ENCODE measurements at regions not wholly inside any gene's neighbourhood (a gene's known extent, or its start where the extent isn't known, plus 50 kb on each side); places are given as distances from the start of the nearest gene placed in this dataset.

DNA sequence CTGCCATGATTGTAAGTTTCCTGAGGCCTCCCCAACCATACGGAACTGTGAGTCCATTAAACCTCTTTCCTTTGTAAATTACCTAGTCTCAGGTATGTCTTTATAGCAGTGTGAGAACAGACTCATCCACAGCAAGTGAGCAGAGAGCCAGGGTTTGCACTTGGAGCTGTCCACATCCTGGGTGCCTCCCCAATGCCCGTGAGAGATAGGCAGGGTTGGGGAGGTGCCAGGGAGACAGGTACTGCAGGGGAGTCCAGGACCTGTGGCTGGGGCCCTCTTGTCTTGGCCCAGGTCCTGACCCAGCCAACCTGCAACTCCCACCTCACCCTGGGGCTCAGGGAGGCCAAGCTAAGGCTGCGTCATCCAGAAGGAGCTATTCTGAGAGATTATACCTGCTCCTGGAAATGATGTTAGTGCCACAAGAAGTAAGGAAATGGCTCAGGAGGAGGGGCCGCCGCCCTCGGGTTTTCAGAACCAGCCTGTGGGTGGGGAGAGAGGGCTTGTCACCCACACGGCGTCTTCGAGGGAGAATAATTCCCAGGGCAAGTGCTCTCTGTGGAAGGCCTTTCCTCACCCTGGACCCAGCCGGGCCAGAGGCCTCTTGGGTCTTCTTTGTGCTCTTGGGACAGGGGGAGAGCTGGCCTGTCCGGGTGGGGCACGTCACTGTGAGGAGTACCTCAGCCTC lies 66.5 kb downstream of the ADRA2C start:
- Histone ChIP-seq H3K9me3 (ENCODE audit: control insufficient read depth in 1 of 2, low read length in 2 of 2) (no peaks in the 10 kb centered on the region), H3K4me1 (ENCODE audit: control insufficient read depth in 1 of 2, insufficient read depth in 2 of 2, low read length in 2 of 2) (peaks cover 6 to 8% of the 10 kb centered on the region in 2 donors), H3K9ac (ENCODE audit: low read depth in 1 of 2, low read length in 2 of 2) (no peak overlapping the region), H3K27ac (ENCODE audit: low read depth, low read length) (no peak overlapping the region), H3K27me3 (ENCODE audit: control insufficient read depth in 1 of 2, insufficient read depth in 2 of 2, low read length in 2 of 2) (peaks cover 0 to 5% of the 10 kb centered on the region in 2 donors), H3K4me3 (ENCODE audit: low read depth in 1 of 2, low read length in 2 of 2) (no peak overlapping the region), H3K36me3 (ENCODE audit: control insufficient read depth in 1 of 2, insufficient read depth in 2 of 2, low read length in 2 of 2) (no peaks in the 10 kb centered on the region)

DNA sequence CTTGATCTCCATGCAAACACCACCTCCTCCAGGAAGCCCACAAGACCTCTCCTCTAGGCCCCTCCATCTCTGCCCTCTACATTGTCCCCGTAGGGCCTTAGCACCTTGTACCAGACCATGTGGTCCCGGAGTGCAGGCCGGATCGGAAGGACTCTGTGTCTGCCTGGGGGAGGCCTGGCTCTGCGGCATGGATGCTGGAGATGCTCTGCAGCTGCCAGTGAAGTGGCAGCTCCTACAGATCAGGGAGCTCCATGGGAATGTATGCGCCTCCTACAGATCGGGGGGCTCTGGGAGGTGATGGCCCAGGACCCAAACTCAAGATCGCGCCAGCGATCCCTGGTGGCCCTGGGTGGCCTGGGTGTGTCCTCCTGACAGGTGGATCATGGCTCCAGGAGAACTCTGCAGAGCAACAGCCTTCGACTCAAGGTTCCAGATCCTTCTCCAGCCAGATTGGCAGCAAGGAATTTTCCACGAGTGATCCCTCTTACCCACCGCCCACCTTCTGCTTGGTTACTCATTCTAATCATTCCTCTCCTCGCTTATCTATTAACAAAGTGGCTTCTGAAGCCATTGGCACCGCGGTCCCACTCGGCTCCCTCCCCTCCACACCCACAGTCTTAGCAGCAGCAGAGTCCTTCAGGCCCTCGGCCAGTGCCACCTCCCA lies 67.3 kb downstream of the ADRA2C start:
- no peaks in the 10 kb centered on the region for H3K36me3 ChIP-seq (ENCODE audit: control insufficient read depth in 1 of 2, insufficient read depth in 2 of 2, low read length in 2 of 2)
- H3K27me3 ChIP-seq (ENCODE audit: control insufficient read depth in 1 of 2, insufficient read depth in 2 of 2, low read length in 2 of 2), result peaks cover 0 to 5% of the 10 kb centered on the region in 2 donors
- H3K9ac ChIP-seq (ENCODE audit: low read depth in 1 of 2, low read length in 2 of 2), result no peak overlapping the region
- peaks cover 0 to under 1% of the 10 kb centered on the region in 2 donors for H3K4me1 ChIP-seq (ENCODE audit: control insufficient read depth in 1 of 2, insufficient read depth in 2 of 2, low read length in 2 of 2)
- H3K27ac ChIP-seq (ENCODE audit: low read depth, low read length), result no peak overlapping the region
- H3K9me3 ChIP-seq (ENCODE audit: control insufficient read depth in 1 of 2, low read length in 2 of 2), result no peaks in the 10 kb centered on the region
- no peak overlapping the region for H3K4me3 ChIP-seq (ENCODE audit: low read depth in 1 of 2, low read length in 2 of 2)

DNA sequence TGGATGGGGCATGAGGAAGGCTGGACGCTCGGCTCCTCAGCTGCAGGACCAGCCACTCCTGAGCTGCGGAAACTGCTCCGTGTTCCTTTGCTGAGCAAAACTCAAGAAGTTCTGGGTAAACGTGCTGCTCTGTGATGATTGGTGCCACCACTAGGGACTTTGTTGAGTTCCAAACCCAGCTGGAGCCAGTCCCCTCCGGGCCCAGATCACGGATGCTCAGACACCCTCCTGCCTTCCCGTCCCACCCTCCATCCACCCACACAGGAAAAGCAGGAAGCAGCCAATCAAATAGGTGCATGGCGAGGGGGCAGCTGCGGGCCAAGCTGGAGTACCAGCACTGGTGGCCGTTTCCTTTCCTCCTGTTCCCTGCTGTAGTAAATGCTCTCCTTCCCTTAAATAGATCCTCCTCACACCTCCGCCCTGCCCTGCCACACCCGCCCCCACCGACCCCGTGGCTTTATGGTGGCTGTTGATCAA lies 68.0 kb downstream of the ADRA2C start:
- H3K27me3 ChIP-seq (ENCODE audit: control insufficient read depth in 1 of 2, insufficient read depth in 2 of 2, low read length in 2 of 2), result peaks cover 0 to 5% of the 10 kb centered on the region in 2 donors

DNA sequence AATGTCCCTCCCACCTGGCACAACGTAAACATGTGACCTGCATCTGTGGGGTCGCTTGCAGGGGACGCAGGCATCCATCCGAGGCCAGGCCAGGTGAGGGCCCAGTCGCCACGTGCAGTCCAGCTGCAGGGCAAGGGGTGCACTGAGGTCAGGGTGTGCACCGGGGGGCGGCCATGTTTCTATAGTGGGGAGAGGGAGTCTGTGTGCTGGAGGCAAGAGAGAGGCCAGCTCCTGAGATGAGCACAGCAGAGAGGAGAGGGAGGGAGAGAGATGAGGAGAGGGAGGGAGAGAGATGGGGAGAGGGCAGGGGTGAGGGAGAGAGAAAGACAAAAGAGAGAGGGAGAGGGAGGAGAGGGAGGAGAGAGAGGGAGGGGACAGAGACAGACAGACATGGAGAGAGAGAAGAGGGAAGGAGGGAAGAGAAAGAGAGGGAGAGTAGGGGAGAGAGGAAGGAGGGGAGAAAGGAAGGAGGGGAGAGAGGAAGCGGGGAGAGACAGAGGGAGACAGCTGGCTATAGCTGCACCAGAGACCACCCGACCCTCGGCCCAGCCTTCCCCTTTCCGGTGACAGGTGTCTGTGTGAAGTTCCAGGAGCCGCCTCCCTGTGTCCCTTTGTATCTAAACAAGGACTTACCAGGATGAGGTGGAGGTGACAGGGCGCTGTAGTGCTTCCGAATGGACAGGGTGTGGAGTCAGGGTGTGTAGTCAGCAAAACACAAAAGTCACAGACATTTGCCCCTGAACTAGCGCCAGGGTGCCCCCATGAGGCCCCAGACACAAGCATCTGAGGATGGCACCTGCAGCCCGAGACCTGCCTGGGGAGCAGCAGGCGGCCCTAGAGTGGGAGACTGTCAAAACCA lies 68.7 kb downstream of the ADRA2C start:
- H3K4me1 ChIP-seq (ENCODE audit: control insufficient read depth in 1 of 2, insufficient read depth in 2 of 2, low read length in 2 of 2), result no peaks in the 10 kb centered on the region
- H3K9me3 ChIP-seq (ENCODE audit: control insufficient read depth in 1 of 2, low read length in 2 of 2), result no peaks in the 10 kb centered on the region
- no peak overlapping the region for H3K27ac ChIP-seq (ENCODE audit: low read depth, low read length)
- H3K9ac ChIP-seq (ENCODE audit: low read depth in 1 of 2, low read length in 2 of 2), result no peak overlapping the region
- H3K27me3 ChIP-seq (ENCODE audit: control insufficient read depth in 1 of 2, insufficient read depth in 2 of 2, low read length in 2 of 2), result peaks cover 0 to 3% of the 10 kb centered on the region in 2 donors
- H3K4me3 ChIP-seq (ENCODE audit: low read depth in 1 of 2, low read length in 2 of 2), result no peak overlapping the region
- no peaks in the 10 kb centered on the region for H3K36me3 ChIP-seq (ENCODE audit: control insufficient read depth in 1 of 2, insufficient read depth in 2 of 2, low read length in 2 of 2)

More for the DNA sequence above, 68.0 kb downstream of the ADRA2C start:
- Histone ChIP-seq H3K9me3 (ENCODE audit: control insufficient read depth in 1 of 2, low read length in 2 of 2) (no peaks in the 10 kb centered on the region), H3K4me1 (ENCODE audit: control insufficient read depth in 1 of 2, insufficient read depth in 2 of 2, low read length in 2 of 2) (no peaks in the 10 kb centered on the region), H3K4me3 (ENCODE audit: low read depth in 1 of 2, low read length in 2 of 2) (no peak overlapping the region), H3K9ac (ENCODE audit: low read depth in 1 of 2, low read length in 2 of 2) (no peak overlapping the region), H3K36me3 (ENCODE audit: control insufficient read depth in 1 of 2, insufficient read depth in 2 of 2, low read length in 2 of 2) (no peaks in the 10 kb centered on the region), H3K27ac (ENCODE audit: low read depth, low read length) (no peak overlapping the region)

DNA sequence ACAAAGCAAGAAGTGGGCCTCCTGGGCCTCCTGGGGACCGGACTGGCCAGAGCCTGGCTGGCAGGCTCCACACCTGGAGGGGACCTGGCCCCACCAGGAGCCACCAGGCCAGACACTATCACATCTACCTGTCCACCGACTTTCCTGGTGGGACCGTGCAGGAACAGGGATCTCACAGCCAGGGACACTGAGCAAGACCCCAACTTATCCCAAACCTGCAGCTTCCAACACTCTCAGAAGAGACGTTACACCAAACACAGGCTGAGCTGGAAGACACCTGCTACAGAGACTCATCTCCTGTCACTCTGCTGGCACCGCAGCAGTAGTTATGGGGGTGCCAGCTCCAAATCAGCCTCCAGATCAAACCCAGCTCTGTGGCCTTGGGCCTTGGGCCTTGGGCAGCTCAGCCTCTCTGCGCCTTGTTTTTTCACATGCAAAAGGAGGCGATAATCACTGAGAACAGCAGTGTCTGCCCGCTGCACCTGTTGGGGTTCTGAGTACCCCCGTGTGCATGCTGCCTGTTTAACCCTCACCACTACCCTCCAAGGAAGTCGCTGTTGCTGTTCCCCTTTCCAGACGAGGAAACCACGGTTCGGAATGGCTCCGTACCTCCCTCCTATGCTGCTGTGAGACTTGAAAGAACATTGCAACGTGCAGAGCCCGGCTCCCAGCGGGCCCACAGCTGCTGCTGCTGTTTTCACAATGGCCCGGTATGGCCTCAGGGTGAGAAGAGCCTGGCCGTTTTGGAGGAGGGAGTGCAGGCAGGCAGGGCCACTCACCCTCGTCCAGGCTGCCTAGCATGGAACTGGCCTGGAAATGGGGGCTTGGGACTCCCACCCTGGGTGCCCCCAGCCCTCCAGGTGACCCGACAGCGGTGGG lies 69.6 kb downstream of the ADRA2C start:
- H3K4me1 ChIP-seq (ENCODE audit: control insufficient read depth in 1 of 2, insufficient read depth in 2 of 2, low read length in 2 of 2), result no peaks in the 10 kb centered on the region
- H3K9ac ChIP-seq (ENCODE audit: low read depth in 1 of 2, low read length in 2 of 2), result no peak overlapping the region
- H3K36me3 ChIP-seq (ENCODE audit: control insufficient read depth in 1 of 2, insufficient read depth in 2 of 2, low read length in 2 of 2), result no peaks in the 10 kb centered on the region
- H3K4me3 ChIP-seq (ENCODE audit: low read depth in 1 of 2, low read length in 2 of 2), result no peak overlapping the region
- H3K27me3 ChIP-seq (ENCODE audit: control insufficient read depth in 1 of 2, insufficient read depth in 2 of 2, low read length in 2 of 2), result peaks cover 0 to 3% of the 10 kb centered on the region in 2 donors
- no peaks in the 10 kb centered on the region for H3K9me3 ChIP-seq (ENCODE audit: control insufficient read depth in 1 of 2, low read length in 2 of 2)
- H3K27ac ChIP-seq (ENCODE audit: low read depth, low read length), result no peak overlapping the region

DNA sequence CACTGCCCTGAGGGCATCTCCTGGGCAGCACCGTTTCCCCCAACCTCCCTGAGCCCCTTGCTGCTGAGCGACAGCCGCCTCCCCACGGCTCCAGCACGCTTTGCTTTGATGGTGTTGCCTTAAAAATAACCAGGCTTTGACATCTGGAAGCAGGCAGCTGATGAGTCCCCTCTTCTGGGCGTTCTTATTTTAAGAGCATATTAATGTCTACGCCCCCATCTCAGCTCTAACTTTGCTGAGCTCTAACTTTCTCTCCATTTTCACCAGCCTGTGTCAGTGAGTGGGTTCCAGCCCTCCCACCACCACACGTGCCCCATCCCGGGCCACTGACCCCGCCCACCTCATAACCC lies 70.2 kb downstream of the ADRA2C start:
- Histone ChIP-seq H3K4me3 (ENCODE audit: low read depth in 1 of 2, low read length in 2 of 2) (no peak overlapping the region), H3K9ac (ENCODE audit: low read depth in 1 of 2, low read length in 2 of 2) (no peak overlapping the region), H3K4me1 (ENCODE audit: control insufficient read depth in 1 of 2, insufficient read depth in 2 of 2, low read length in 2 of 2) (no peaks in the 10 kb centered on the region), H3K27ac (ENCODE audit: low read depth, low read length) (no peak overlapping the region), H3K27me3 (ENCODE audit: control insufficient read depth in 1 of 2, insufficient read depth in 2 of 2, low read length in 2 of 2) (peaks cover 0 to 3% of the 10 kb centered on the region in 2 donors), H3K9me3 (ENCODE audit: control insufficient read depth in 1 of 2, low read length in 2 of 2) (no peaks in the 10 kb centered on the region), H3K36me3 (ENCODE audit: control insufficient read depth in 1 of 2, insufficient read depth in 2 of 2, low read length in 2 of 2) (no peaks in the 10 kb centered on the region)

DNA sequence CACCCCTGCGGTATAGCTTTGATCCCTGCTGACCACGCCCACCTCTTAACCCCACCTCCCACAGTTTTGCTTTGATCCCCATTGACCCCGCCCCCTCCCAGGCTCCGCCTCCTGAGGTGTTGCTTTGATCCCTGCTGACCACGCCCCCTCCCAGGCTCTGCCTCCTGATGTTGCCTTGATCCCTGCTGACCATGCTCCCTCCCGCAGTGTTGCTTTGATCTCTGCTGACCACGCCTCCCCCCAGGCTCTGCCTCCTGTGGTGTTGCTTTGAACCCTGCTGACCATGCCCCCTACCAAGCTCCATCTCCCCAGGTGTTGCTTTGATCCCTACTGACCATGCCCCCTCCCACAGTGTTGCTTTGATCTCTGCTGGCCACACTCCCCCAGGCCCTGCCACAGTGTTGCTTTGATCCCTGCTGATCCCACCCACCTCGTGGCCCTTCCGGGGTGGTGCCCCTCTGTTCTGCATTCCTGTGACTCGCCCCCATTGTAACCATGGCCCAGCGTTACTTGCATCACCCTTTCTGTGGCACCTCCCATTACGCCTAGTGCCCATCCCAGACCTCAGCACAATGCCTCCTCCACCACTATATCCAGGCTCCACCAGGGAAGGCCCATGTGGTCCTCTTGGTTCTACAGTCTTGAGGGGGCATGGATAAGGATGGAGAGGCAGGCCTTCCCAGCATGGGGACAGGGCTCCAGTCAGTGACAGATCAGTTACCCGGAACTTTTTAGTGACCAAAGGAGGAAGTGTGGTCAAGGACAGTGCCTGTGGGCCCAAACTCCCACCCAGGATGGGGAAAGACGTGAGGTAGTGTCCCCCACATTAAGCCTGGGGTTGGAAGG lies 70.8 kb downstream of the ADRA2C start:
- no peak overlapping the region for H3K9ac ChIP-seq (ENCODE audit: low read depth in 1 of 2, low read length in 2 of 2)
- no peak overlapping the region for H3K27ac ChIP-seq (ENCODE audit: low read depth, low read length)
- no peaks in the 10 kb centered on the region for H3K4me1 ChIP-seq (ENCODE audit: control insufficient read depth in 1 of 2, insufficient read depth in 2 of 2, low read length in 2 of 2)
- no peaks in the 10 kb centered on the region for H3K36me3 ChIP-seq (ENCODE audit: control insufficient read depth in 1 of 2, insufficient read depth in 2 of 2, low read length in 2 of 2)
- H3K9me3 ChIP-seq (ENCODE audit: control insufficient read depth in 1 of 2, low read length in 2 of 2), result no peaks in the 10 kb centered on the region
- peaks cover 0 to 3% of the 10 kb centered on the region in 2 donors for H3K27me3 ChIP-seq (ENCODE audit: control insufficient read depth in 1 of 2, insufficient read depth in 2 of 2, low read length in 2 of 2)
- no peak overlapping the region for H3K4me3 ChIP-seq (ENCODE audit: low read depth in 1 of 2, low read length in 2 of 2)

DNA sequence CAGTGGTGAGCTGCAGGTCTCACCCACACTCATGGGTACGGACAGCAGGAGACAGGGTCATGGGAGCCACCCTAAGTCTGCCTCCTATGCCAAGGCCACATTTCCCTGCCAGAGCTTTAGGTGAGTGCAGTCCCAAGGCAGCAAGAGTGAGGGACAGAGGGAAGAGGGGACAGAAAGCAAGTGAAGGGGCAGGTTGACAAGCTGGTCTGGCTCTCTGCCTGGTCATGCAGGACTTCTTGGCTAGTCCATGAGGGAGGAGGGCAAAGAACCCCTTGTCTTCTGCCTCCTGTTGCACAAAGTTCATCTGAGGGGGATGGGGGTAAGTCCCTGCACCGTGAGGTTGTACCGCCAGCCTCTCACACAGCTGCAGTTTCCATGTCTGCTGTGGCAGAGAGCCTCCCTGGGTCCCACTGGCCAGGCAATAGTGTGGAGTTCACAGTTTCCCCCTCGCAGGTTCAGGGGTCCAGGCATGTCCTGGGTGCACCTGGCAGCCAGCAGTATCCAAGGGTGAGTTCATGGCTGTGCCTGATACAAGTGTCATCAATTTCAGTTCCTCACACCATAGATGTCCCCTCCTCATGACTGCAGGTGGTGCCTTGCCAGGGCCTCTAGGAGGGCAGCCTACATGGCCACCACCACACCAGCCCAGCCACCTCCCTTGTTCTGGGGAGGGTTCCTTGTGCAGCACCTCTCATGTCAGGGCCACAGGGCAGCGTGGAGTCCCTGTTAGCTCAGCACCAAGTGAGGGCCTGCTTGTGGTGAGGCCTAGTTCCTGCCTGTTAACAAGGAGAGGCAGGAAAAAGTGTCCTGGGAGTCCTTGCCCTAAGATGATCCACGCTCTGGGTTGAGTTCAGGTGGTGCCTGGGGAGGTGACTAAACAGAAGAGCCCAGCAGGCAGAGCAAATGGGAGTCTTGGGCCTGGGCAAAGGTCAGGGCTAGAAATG lies 72.5 kb downstream of the ADRA2C start:
- H3K27me3 ChIP-seq (ENCODE audit: control insufficient read depth in 1 of 2, insufficient read depth in 2 of 2, low read length in 2 of 2), result peaks cover 0 to 5% of the 10 kb centered on the region in 2 donors
- H3K4me1 ChIP-seq (ENCODE audit: control insufficient read depth in 1 of 2, insufficient read depth in 2 of 2, low read length in 2 of 2), result no peaks in the 10 kb centered on the region
- H3K27ac ChIP-seq (ENCODE audit: low read depth, low read length), result no peak overlapping the region
- H3K36me3 ChIP-seq (ENCODE audit: control insufficient read depth in 1 of 2, insufficient read depth in 2 of 2, low read length in 2 of 2), result no peaks in the 10 kb centered on the region
- H3K9me3 ChIP-seq (ENCODE audit: control insufficient read depth in 1 of 2, low read length in 2 of 2), result no peaks in the 10 kb centered on the region
- no peak overlapping the region for H3K4me3 ChIP-seq (ENCODE audit: low read depth in 1 of 2, low read length in 2 of 2)
- no peak overlapping the region for H3K9ac ChIP-seq (ENCODE audit: low read depth in 1 of 2, low read length in 2 of 2)
